Endothelial cell (in vitro differentiated cells): ENCODE measurements at regions not wholly inside any gene's neighbourhood (a gene's known extent, or its start where the extent isn't known, plus 50 kb on each side); places are given as distances from the start of the nearest gene placed in this dataset.

ENCODE experiments used
- DNase-seq: peaks from one replicate; pipeline ENCODE4 v3.0.0; 2021; ENCODE audit warnings: low spot score
- H3K27ac Mint-ChIP-seq: one replicate; pipeline ENCODE4 v1.8.0; 2021; ENCODE audit warnings: mixed read lengths, inconsistent platforms; ENCODE audit not compliant: unreplicated experiment
- H3K27me3 Mint-ChIP-seq: one replicate; pipeline ENCODE4 v1.8.0; 2021; ENCODE audit warnings: mild to moderate bottlenecking, moderate library complexity, mixed read lengths, inconsistent platforms; ENCODE audit not compliant: unreplicated experiment
- H3K36me3 Mint-ChIP-seq: one replicate; pipeline ENCODE4 v1.8.0; 2021; ENCODE audit warnings: mild to moderate bottlenecking, low read depth, mixed read lengths, inconsistent platforms; ENCODE audit not compliant: unreplicated experiment
- H3K4me1 Mint-ChIP-seq: one replicate; pipeline ENCODE4 v1.8.0; 2021; ENCODE audit warnings: mild to moderate bottlenecking, mixed read lengths, inconsistent platforms; ENCODE audit not compliant: unreplicated experiment
- H3K4me3 Mint-ChIP-seq: one replicate; pipeline ENCODE4 v1.8.0; 2021; ENCODE audit warnings: mild to moderate bottlenecking, mixed read lengths, inconsistent platforms; ENCODE audit not compliant: unreplicated experiment
- H3K9me3 Mint-ChIP-seq: one replicate; pipeline ENCODE4 v1.8.0; 2021; ENCODE audit warnings: mixed read lengths, inconsistent platforms; ENCODE audit not compliant: unreplicated experiment
- TF ChIP-seq, protein P1 (sequence below): fragments of 200-600 bp; sonication (generic); IDR thresholded peaks from one replicate; pipeline ENCODE4 v1.5.0; 2021; ENCODE audit warnings: antibody characterized with exemption; ENCODE audit not compliant: unreplicated experiment

DNA sequence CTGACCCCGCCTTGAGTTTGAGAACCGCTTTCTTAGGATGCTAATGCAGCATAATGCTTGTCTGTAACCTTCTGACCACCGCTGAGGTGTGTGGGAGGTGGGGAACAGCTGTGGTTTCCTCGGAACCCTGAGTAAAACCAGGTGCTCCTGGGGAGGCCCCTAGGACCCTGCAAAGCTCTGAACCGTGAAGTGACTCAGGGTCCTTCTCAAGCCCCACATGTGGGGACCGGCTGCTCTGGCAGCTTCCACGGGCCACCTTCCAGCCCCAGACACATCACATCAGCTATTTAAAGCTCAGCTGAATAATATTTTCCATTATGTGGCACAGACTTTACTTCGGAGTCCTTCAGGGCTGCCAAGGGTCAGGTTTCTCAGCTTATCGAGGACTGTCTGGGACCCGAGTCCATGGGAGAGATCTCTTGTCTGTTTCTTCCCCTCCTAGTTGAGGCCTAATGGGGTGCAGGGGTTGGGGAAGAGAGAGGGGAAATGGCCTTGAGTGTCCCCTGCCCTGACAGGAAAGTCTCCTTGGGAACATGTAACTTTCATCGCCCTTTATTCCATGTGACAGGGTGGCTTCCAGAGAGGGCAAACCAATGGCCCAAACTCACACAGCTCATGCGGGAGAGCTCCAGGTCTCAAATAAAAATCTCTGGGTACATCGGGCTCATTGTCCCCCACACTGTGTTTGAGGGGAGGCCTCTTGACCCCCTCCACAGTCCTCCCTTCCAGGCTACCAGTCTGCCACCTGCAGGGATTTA lies 186.1 kb upstream of the SLC24A3 start:
- no peaks in the 10 kb centered on the region for H3K9me3 Mint-ChIP-seq
- TF ChIP-seq, protein P1, sequence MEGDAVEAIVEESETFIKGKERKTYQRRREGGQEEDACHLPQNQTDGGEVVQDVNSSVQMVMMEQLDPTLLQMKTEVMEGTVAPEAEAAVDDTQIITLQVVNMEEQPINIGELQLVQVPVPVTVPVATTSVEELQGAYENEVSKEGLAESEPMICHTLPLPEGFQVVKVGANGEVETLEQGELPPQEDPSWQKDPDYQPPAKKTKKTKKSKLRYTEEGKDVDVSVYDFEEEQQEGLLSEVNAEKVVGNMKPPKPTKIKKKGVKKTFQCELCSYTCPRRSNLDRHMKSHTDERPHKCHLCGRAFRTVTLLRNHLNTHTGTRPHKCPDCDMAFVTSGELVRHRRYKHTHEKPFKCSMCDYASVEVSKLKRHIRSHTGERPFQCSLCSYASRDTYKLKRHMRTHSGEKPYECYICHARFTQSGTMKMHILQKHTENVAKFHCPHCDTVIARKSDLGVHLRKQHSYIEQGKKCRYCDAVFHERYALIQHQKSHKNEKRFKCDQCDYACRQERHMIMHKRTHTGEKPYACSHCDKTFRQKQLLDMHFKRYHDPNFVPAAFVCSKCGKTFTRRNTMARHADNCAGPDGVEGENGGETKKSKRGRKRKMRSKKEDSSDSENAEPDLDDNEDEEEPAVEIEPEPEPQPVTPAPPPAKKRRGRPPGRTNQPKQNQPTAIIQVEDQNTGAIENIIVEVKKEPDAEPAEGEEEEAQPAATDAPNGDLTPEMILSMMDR = no peak
- no peak overlapping the region for H3K4me3 Mint-ChIP-seq
- H3K27ac Mint-ChIP-seq = no peak overlapping the region
- DNase-seq = no peak
- H3K36me3 Mint-ChIP-seq = peaks cover 4% of the 10 kb centered on the region
- no peaks in the 10 kb centered on the region for H3K4me1 Mint-ChIP-seq
- peaks cover 1% of the 10 kb centered on the region for H3K27me3 Mint-ChIP-seq

DNA sequence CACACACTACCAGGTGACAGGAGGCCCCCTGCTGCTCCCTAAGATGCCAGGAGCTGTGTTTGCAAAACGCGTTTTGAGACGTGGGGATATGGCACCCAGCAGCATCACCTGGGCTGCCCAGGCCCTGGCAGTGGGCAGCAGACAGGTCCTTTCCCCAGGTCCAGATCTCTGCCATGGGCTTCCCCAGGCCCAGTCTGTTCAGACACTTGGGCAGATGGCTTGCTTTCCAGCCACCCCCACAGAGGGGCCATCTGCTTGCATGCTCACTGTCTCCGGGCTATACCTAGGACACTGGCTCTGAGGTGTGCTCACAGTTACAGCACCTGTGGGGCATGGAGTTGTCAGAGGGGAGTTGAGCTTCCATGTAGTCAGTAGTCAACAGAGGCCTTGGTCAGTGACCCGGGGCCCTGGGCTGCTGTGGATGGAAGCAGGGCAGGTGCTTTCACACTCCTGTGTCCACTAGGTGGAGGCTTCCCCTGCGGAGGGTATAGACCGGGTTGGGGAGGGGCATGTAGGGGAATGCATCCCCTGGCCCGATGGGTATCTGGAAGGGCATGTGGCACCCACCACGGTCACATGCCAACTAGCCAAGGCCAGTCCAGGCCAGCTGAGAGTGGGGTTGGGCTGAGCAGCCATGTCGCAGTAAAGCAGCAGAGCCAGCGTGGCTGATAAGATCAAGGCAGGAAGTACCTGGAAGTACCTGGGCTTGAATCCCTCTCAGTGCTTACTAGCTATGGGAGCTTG lies 185.4 kb upstream of the SLC24A3 start:
- Mint-ChIP-seq H3K27me3 (peaks cover 1% of the 10 kb centered on the region), H3K9me3 (no peaks in the 10 kb centered on the region), H3K4me1 (no peaks in the 10 kb centered on the region), H3K36me3 (peaks cover 4% of the 10 kb centered on the region), H3K27ac (no peak overlapping the region), H3K4me3 (no peak overlapping the region)
- TF ChIP-seq, protein P1 = no peak
- no peak for DNase-seq

DNA sequence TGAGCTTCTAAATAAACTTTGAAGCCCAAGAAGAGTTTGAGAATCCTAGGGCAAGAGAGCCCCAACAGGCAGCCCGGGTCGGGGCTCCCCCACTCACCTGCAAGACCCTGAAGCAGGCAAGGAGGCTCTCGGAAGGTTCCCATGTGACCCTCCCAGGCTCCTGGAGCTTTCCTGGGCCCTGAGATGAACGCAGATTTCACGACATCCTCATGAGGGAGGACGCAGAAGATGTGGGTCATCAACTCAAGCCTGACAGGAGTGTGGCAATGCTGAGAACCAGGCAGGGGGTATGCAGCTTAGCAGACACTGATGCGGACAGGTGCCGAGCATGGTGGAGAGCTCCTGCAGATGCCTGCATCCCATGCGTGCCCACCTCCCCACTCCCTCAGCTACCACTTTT lies 184.5 kb upstream of the SLC24A3 start:
- H3K36me3 Mint-ChIP-seq = peaks cover 3% of the 10 kb centered on the region
- H3K4me1 Mint-ChIP-seq = no peaks in the 10 kb centered on the region
- no peak overlapping the region for H3K27ac Mint-ChIP-seq
- peaks cover 1% of the 10 kb centered on the region for H3K27me3 Mint-ChIP-seq
- TF ChIP-seq, protein P1 = no peak
- no peak overlapping the region for H3K4me3 Mint-ChIP-seq
- no peak for DNase-seq
- no peaks in the 10 kb centered on the region for H3K9me3 Mint-ChIP-seq

DNA sequence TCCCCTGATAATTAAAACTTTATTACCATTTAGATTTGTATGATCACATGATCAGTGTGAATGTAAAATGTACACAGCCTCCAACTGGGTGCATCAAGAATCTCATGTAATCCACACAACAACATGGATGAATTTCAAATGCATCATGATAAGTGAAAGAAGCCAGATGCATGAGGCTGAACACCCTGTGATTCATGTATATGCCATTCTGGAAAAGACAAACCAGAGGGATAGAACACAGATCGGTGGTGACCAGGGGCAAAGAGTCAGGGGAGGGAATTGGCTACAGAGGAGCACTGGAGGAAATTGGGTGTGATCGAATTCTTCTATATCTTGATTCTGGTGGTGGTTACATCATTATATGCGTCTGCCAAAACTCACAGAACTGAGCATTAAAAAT lies 170.7 kb upstream of the SLC24A3 start:
- TF ChIP-seq, protein P1 = no peak
- Mint-ChIP-seq H3K27me3 (no peaks in the 10 kb centered on the region), H3K27ac (no peak overlapping the region), H3K4me1 (no peaks in the 10 kb centered on the region), H3K36me3 (no peaks in the 10 kb centered on the region), H3K9me3 (no peaks in the 10 kb centered on the region), H3K4me3 (no peak overlapping the region)
- DNase-seq = no peak

DNA sequence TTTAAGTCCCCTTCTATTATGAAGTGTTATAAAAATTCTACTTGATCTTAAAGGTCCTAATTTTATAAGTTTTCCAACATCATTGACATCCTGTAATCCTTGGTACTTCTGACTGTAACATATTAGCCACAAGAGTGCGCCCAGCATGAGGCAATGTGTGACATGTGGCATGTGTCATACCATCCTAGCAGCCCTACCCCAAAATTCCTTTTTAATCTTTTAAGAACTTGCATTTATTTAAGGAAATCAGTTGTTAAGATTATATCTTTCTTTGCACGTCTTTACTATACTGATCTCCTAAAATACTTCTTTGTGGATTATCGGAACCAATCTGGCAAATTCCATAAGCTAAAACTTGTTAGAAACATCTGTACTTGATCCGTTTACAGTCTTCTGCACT lies 167.1 kb upstream of the SLC24A3 start:
- Mint-ChIP-seq H3K36me3 (no peaks in the 10 kb centered on the region), H3K9me3 (no peaks in the 10 kb centered on the region), H3K27me3 (no peaks in the 10 kb centered on the region), H3K27ac (no peak overlapping the region), H3K4me1 (peaks cover 2% of the 10 kb centered on the region), H3K4me3 (no peak overlapping the region)
- DNase-seq = no peak
- TF ChIP-seq, protein P1 = no peak
